Psoas muscle (tissue), 7 donors: ENCODE measurements at regions not wholly inside any gene's neighbourhood (a gene's known extent, or its start where the extent isn't known, plus 50 kb on each side); places are given as distances from the start of the nearest gene placed in this dataset.

Experiments
- ATAC-seq, 4 donors: fragments of 200-7000 bp; cut with Tn5 transposase; one replicate each; pipeline ENCODE4 v1.9.1; 2020; ENCODE audit warnings: moderate library complexity in 3 of 4, mild to moderate bottlenecking in 2 of 4
- DNase-seq, 2 donors: peaks; one replicate each; pipeline ENCODE4 v3.0.0-alpha.2; 2020
- H3K27ac ChIP-seq: fragments of 200-600 bp; one replicate; pipeline ENCODE4 v1.8.0; 2022
- H3K27me3 ChIP-seq, 3 donors: fragments of 200-600 bp in 1 of 3; one replicate each; pipeline versions ENCODE4 v1.6.1 to v1.8.0; 2013 to 2022; ENCODE audit warnings: low read length in 2 of 3, mild to moderate bottlenecking in 2 of 3, moderate library complexity in 1 of 3; ENCODE audit not compliant: insufficient read depth in 3 of 3
- H3K36me3 ChIP-seq, 2 donors: fragments of 200-600 bp in 1 of 2; one replicate each; pipeline versions ENCODE4 v1.6.1 to v1.8.0; 2013 to 2022; ENCODE audit warnings: low read depth in 1 of 2, mild to moderate bottlenecking in 1 of 2, moderate library complexity in 1 of 2; ENCODE audit not compliant: insufficient read depth in 1 of 2
- H3K4me1 ChIP-seq: fragments of 200-600 bp; one replicate; pipeline ENCODE4 v1.8.0; 2022
- H3K4me3 ChIP-seq: fragments of 200-600 bp; one replicate; pipeline ENCODE4 v1.8.0; 2022; ENCODE audit warnings: mild to moderate bottlenecking
- H3K9me3 ChIP-seq: fragments of 200-600 bp; one replicate; pipeline ENCODE4 v1.8.0; 2022
- CTCF ChIP-seq: fragments of 200-600 bp; IDR thresholded peaks from one replicate; pipeline ENCODE4 v1.8.0; 2022; ENCODE audit warnings: antibody characterized with exemption
- whole genome bisulfite sequencing, 3 donors: extraction: QIAGEN DNeasy Blood & Tissue Kit; methylation state at CpG; one replicate each; pipeline versions ENCODE4 v1.1.6 to v1.1.7; 2013; 5-methylcytosine and 5-hydroxymethylcytosine counted together
- intact Hi-C, 2 donors: fragments of 100-400 bp; cut with DNase I; formaldehyde crosslinking; loops; one replicate each; pipeline versions ENCODE4 v1.11.0 to v1.14.2; 2022
- donor health status: healthy with polysubstance abuse.
- donor health status: DM: no; HTN: no; CAD: no; lungs with moderate emphysema.
- donor health status: Bipolar disorder and iron deficiency.
- donor health status: healthy.
- donor health status: DM: yes; HTN: yes; CAD: no.
- donor health status: DM: no; HTN: no; CAD: no.
- donor health status: DM: yes; HTN: yes; CAD: no.

DNA sequence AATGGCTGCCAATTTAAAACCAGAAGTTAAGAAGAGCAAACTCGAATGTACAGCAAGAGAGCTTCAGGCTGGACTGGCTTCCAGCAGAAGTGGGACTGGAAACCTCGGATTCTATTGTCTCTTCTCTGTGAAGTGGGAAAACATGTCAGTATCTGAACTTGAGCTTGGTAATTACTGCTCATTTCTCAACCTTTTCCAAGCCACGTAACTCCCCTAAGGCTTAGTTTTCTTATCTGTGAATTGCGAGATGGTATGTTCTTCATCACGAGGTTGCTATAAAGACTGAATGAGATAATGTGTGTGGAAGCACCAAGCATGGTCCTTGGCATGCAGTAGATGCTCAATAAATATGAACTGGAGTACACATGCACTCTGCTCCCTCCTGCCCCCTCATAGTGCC, 259.4 kb upstream of the SPRED2 start:
- no peak for TF ChIP-seq CTCF
- 86 to 90% (median 86%) methylated on average over 5 of the region's 5 CpGs for WGBS, 3 donors
- H3K4me1 ChIP-seq: peaks cover under 1% of the 10 kb centered on the region
- intact Hi-C loops: no loop called here
- DNase-seq (no peak), ATAC-seq (no peak)
- no peaks in the 10 kb centered on the region for H3K27me3 ChIP-seq
- no peak overlapping the region for H3K4me3 ChIP-seq
- H3K36me3 ChIP-seq: no peaks in the 10 kb centered on the region
- H3K9me3 ChIP-seq: no peaks in the 10 kb centered on the region
- H3K27ac ChIP-seq: no peak overlapping the region

DNA sequence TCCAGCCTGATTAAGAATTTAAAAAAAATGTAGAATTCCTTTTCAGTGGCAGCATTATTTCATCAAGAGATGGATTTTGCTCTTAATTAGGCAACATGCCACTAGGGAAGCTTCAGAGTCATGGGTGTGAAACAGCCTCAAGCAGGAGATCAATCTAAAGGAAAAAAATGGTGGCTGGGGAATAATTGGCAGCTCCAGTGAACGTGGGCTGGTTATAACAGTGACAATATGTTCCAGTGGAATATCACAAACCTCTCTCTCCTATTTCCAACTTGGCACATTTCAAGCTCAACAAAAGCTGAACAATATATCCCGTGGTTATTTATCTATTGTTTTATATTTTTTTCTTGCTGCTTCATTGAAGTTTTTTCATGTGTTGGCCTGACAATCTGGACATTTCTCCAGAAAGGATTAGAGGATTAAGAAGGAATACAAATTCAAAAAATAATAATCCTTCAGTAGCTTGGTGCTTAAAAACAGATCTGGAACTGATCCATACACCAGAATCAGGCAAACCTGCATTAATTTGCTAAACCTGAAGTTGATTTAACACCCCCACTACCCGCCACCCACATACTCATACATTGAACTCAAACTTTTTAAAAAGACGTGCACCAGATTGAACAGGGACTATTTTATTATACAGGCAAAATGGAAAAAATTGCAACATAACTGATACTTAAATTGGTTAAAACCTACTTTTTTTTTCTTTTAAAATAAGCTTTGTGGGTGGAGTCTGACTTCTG, 255.9 kb upstream of the SPRED2 start:
- H3K4me3 ChIP-seq: peak overlapping the region; percentile 49
- 60 to 67% (median 64%) methylated on average over 4 of the region's 4 CpGs for WGBS, 3 donors
- ATAC-seq: no peak
- DNase-seq: no peak
- H3K36me3 ChIP-seq: no peaks in the 10 kb centered on the region
- H3K27me3 ChIP-seq: no peaks in the 10 kb centered on the region
- TF ChIP-seq CTCF: no peak
- H3K27ac ChIP-seq: no peak overlapping the region
- H3K4me1 ChIP-seq: peaks cover 3% of the 10 kb centered on the region
- H3K9me3 ChIP-seq: no peaks in the 10 kb centered on the region
- intact Hi-C loops: no loop called here

DNA sequence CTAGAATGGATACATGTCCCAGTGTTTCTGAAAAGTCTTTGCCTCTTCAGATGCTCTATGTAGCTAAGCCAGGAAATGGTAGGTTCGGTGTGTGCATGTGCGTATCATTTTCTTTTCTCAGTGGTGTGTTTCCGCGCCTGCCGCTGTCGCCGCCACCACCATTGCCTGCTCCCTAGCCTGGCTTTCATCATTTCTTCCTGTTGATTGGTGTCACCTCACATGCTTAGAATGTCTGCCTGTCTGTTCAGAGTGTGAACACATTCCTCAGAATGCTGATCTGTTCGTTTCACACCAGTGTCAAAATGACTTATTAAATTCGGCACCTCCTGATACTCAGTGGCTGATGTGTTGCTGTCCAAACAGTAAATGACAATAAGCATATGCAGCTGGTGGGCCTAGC, 255.2 kb upstream of the SPRED2 start:
- H3K4me3 ChIP-seq: peak overlapping the region; percentile 49
- peak overlapping the region; percentile 64 for H3K27ac ChIP-seq

GRCh38 chr2:65686928-65687521, 254.6 kb upstream of the SPRED2 start:
- Histone ChIP-seq H3K9me3 (no peaks in the 10 kb centered on the region), H3K4me1 (peaks cover 3% of the 10 kb centered on the region), H3K27me3 (no peaks in the 10 kb centered on the region), H3K4me3 (peak overlapping the region; percentile 49), H3K36me3 (no peaks in the 10 kb centered on the region), H3K27ac (peak overlapping the region; percentile 64)
- ATAC-seq (peak; percentile 46 to 86 (median 80)), DNase-seq (no peak)
- intact Hi-C loops: no loop called here
- peak; percentile 9 for TF ChIP-seq CTCF
- 20 to 35% (median 21%) methylated on average over 5 of the region's 5 CpGs for WGBS, 3 donors

More for the DNA sequence above, 255.2 kb upstream of the SPRED2 start:
- ATAC-seq: peak; percentile 48 to 93 (median 79)
- 36 to 58% (median 38%) methylated on average over 9 of the region's 9 CpGs for WGBS, 3 donors
- intact Hi-C loops: no loop called here
- Histone ChIP-seq H3K36me3 (no peaks in the 10 kb centered on the region), H3K27me3 (no peaks in the 10 kb centered on the region), H3K9me3 (no peaks in the 10 kb centered on the region), H3K4me1 (peaks cover 3% of the 10 kb centered on the region)
- DNase-seq: no peak
- TF ChIP-seq CTCF: peak; percentile 1
